A549 (cell line): ENCODE measurements at regions not wholly inside any gene's neighbourhood (a gene's known extent, or its start where the extent isn't known, plus 50 kb on each side); places are given as distances from the start of the nearest gene placed in this dataset.

ENCODE experiments used
- POLR2A ChIP-seq: IDR thresholded peaks from 2 replicates; pipeline ENCODE4 v1.6.1; 2012; ENCODE audit warnings: mild to moderate bottlenecking, low read length
- SMC3 ChIP-seq: fragments of >200 bp; sonication (Bioruptor Twin); formaldehyde crosslinking; IDR thresholded peaks from 3 replicates; pipeline ENCODE4 v1.6.1; 2018; ENCODE audit warnings: inconsistent platforms
- TF ChIP-seq, protein P1 (sequence below): fragments of >200 bp; sonication (Bioruptor Twin); formaldehyde crosslinking; IDR thresholded peaks from 3 replicates; pipeline ENCODE4 v1.5.1; 2016

GRCh38 chr4:181966104-181966551 is 277.1 kb upstream of the TENM3 start:
- TF ChIP-seq, protein P1, sequence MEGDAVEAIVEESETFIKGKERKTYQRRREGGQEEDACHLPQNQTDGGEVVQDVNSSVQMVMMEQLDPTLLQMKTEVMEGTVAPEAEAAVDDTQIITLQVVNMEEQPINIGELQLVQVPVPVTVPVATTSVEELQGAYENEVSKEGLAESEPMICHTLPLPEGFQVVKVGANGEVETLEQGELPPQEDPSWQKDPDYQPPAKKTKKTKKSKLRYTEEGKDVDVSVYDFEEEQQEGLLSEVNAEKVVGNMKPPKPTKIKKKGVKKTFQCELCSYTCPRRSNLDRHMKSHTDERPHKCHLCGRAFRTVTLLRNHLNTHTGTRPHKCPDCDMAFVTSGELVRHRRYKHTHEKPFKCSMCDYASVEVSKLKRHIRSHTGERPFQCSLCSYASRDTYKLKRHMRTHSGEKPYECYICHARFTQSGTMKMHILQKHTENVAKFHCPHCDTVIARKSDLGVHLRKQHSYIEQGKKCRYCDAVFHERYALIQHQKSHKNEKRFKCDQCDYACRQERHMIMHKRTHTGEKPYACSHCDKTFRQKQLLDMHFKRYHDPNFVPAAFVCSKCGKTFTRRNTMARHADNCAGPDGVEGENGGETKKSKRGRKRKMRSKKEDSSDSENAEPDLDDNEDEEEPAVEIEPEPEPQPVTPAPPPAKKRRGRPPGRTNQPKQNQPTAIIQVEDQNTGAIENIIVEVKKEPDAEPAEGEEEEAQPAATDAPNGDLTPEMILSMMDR: no peak
- TF ChIP-seq SMC3 (no peak), POLR2A (no peak)
